HEK293T (cell line): ENCODE measurements at regions not wholly inside any gene's neighbourhood (a gene's known extent, or its start where the extent isn't known, plus 50 kb on each side); places are given as distances from the start of the nearest gene placed in this dataset.

ENCODE experiments used
- CTCF ChIA-PET: fragments of 350-600 bp; formaldehyde crosslinking; extraction: SDS; loops from one replicate; lab custom pipeline; 2021; ENCODE audit warnings: antibody characterized with exemption, inconsistent platforms; lab: Yijun Ruan, JAX
- POLR2A ChIA-PET: fragments of 350-600 bp; formaldehyde crosslinking; extraction: SDS; loops from one replicate; lab custom pipeline; 2020; ENCODE audit warnings: antibody characterized with exemption, inconsistent platforms; lab: Yijun Ruan, JAX
- DNase-seq: peaks from one replicate; pipeline ENCODE4 v3.0.0; 2012; ENCODE audit warnings: mixed read lengths; ENCODE audit errors: extremely low spot score
- ARNT ChIP-seq: fragments of 450-650 bp; IDR thresholded peaks from 2 replicates; pipeline ENCODE4 v1.6.1; 2017; ENCODE audit warnings: mild to moderate bottlenecking
- BHLHE40 ChIP-seq: fragments of 450-650 bp; IDR thresholded peaks from 2 replicates; pipeline ENCODE4 v1.6.1; 2016; ENCODE audit warnings: mild to moderate bottlenecking, moderate library complexity, borderline replicate concordance
- CTBP1 ChIP-seq: fragments of 450-650 bp; IDR thresholded peaks from 2 replicates; pipeline ENCODE4 v1.6.1; 2016; ENCODE audit warnings: borderline replicate concordance
- ELF4 ChIP-seq: fragments of 450-650 bp; IDR thresholded peaks from 2 replicates; pipeline ENCODE4 v1.6.1; 2017; ENCODE audit warnings: antibody characterized with exemption
- FOXA1 ChIP-seq: fragments of 450-650 bp; IDR thresholded peaks from 2 replicates; pipeline ENCODE4 v1.6.1; 2016; ENCODE audit warnings: mild to moderate bottlenecking
- FOXK2 ChIP-seq: fragments of 450-650 bp; IDR thresholded peaks from 2 replicates; pipeline ENCODE4 v1.6.1; 2016; ENCODE audit warnings: mild to moderate bottlenecking
- FOXM1 ChIP-seq: fragments of 450-650 bp; IDR thresholded peaks from 2 replicates; pipeline ENCODE4 v1.6.1; 2017; ENCODE audit warnings: mild to moderate bottlenecking, borderline replicate concordance
- HDGF ChIP-seq: fragments of 450-650 bp; IDR thresholded peaks from 2 replicates; pipeline ENCODE4 v1.6.1; 2017; ENCODE audit warnings: antibody characterized with exemption, borderline replicate concordance
- L3MBTL2 ChIP-seq: fragments of 450-650 bp; conservative IDR thresholded peaks from 2 replicates; pipeline ENCODE4 v1.6.1; 2016; ENCODE audit warnings: mild to moderate bottlenecking
- LEF1 ChIP-seq: fragments of 450-650 bp; IDR thresholded peaks from 2 replicates; pipeline ENCODE4 v1.6.1; 2017; ENCODE audit warnings: mild to moderate bottlenecking, borderline replicate concordance
- NFRKB ChIP-seq: fragments of 450-650 bp; IDR thresholded peaks from 2 replicates; pipeline ENCODE4 v1.6.1; 2016; ENCODE audit warnings: mild to moderate bottlenecking, moderate library complexity
- SP1 ChIP-seq: fragments of 450-650 bp; IDR thresholded peaks from 2 replicates; pipeline ENCODE4 v1.6.1; 2017
- SUZ12 ChIP-seq: fragments of 450-650 bp; IDR thresholded peaks from 2 replicates; pipeline ENCODE4 v1.6.1; 2016; ENCODE audit warnings: mild to moderate bottlenecking
- TARDBP ChIP-seq: fragments of 450-650 bp; IDR thresholded peaks from 2 replicates; pipeline ENCODE4 v1.6.1; 2016
- ZNF384 ChIP-seq: fragments of 450-650 bp; IDR thresholded peaks from 2 replicates; pipeline ENCODE4 v1.6.1; 2016
- TF ChIP-seq, protein P1 (sequence below): fragments of 450-650 bp; IDR thresholded peaks from 2 replicates; pipeline ENCODE4 v1.6.1; 2016

- DNase-seq: no peak
- CTCF ChIA-PET: no interaction called here
- POLR2A ChIA-PET: no interaction called here
- TF ChIP-seq, protein P1, sequence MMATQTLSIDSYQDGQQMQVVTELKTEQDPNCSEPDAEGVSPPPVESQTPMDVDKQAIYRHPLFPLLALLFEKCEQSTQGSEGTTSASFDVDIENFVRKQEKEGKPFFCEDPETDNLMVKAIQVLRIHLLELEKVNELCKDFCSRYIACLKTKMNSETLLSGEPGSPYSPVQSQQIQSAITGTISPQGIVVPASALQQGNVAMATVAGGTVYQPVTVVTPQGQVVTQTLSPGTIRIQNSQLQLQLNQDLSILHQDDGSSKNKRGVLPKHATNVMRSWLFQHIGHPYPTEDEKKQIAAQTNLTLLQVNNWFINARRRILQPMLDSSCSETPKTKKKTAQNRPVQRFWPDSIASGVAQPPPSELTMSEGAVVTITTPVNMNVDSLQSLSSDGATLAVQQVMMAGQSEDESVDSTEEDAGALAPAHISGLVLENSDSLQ: no peak
- TF ChIP-seq FOXA1 (no peak), CTBP1 (no peak), FOXK2 (no peak), FOXM1 (no peak), BHLHE40 (no peak), SUZ12 (no peak), NFRKB (no peak), ELF4 (no peak), SP1 (no peak), TARDBP (no peak), ARNT (no peak)
Observed at GRCh38 chr2:18723219-18723618, 133.8 kb upstream of the NT5C1B start.

- ChIA-PET POLR2A (no interaction called here), CTCF (no interaction called here)
- no peak for DNase-seq
- TF ChIP-seq LEF1 (no peak), FOXK2 (no peak), FOXM1 (no peak), FOXA1 (no peak), TARDBP (no peak)
Observed at GRCh38 chr2:18722101-18722500, 132.7 kb upstream of the NT5C1B start.

- TF ChIP-seq NFRKB: no peak
- no peak for TF ChIP-seq ZNF384
- TF ChIP-seq, protein P1: no peak
- no peak for TF ChIP-seq FOXK2
- TF ChIP-seq SP1: no peak
- no peak for TF ChIP-seq ARNT
- no peak for TF ChIP-seq CTBP1
- no peak for TF ChIP-seq L3MBTL2
- TF ChIP-seq TARDBP: no peak
- no peak for TF ChIP-seq ELF4
- TF ChIP-seq FOXA1: no peak
- TF ChIP-seq FOXM1: no peak
- no peak for TF ChIP-seq SUZ12
- TF ChIP-seq LEF1: no peak
- TF ChIP-seq BHLHE40: no peak
- no peak for TF ChIP-seq HDGF
- POLR2A ChIA-PET: no interaction called here
- CTCF ChIA-PET: no interaction called here
- DNase-seq: no peak
Observed at GRCh38 chr2:18721038-18721922, 131.9 kb upstream of the NT5C1B start.

DNA sequence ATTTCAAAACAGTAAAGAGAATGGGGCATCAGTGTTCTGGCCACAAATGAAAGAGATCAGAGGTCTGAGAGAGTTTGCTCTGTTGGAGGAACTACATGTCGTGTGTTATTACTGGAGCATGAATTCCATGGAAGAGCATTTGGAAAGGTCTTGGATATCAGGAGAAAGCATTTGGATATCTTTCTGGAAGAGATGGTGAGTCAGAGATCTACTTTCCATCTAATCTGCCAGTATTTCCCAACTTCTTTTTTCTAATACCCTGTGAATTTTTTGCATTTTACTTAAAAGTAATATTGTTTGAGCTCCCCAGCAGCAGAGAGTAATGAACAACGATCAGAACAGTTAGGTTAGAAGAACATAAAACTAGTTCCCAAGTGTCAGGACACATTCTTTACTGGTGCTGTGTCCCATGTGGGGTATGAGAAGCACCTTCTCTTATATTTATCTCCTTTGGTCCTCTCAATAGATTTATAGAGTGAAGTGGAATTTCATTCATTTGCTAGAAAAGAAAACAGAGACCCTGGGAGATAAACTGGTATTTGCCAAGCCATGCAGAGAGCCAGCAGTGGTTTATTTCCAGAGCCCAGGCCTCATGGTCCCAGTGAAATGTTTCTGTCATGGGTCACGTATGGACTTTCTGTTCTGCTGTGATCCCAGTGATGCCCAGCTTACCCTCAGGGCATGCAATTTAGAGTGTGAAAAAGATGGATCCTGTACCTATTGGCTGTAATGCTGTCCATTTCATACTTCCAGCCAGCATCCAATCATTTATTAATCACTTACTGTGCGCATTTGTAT lies 130.8 kb upstream of the NT5C1B start:
- CTCF ChIA-PET: no interaction called here
- TF ChIP-seq ARNT: no peak
- TF ChIP-seq TARDBP: no peak
- TF ChIP-seq, protein P1: no peak
- no peak for TF ChIP-seq BHLHE40
- no peak for TF ChIP-seq SUZ12
- no peak for TF ChIP-seq FOXA1
- TF ChIP-seq ZNF384: no peak
- TF ChIP-seq LEF1: no peak
- TF ChIP-seq FOXM1: no peak
- TF ChIP-seq NFRKB: no peak
- DNase-seq: no peak
- POLR2A ChIA-PET: no interaction called here

- TF ChIP-seq LEF1 (no peak), NFRKB (no peak), TARDBP (no peak), SP1 (no peak), HDGF (no peak), ELF4 (no peak), SUZ12 (no peak), FOXM1 (no peak), L3MBTL2 (no peak), ARNT (no peak), ZNF384 (no peak)
- TF ChIP-seq, protein P1: no peak
- POLR2A ChIA-PET: no interaction called here
- CTCF ChIA-PET: no interaction called here
- DNase-seq: no peak
Observed at GRCh38 chr2:18708203-18708715, 118.9 kb upstream of the NT5C1B start.
